OCI-LY1 (cell line): ENCODE measurements at regions not wholly inside any gene's neighbourhood (a gene's known extent, or its start where the extent isn't known, plus 50 kb on each side); places are given as distances from the start of the nearest gene placed in this dataset.

Experiments
- EZH2 ChIP-seq: fragments of 200-600 bp; sonication (generic), shearing (Covaris generic); IDR thresholded peaks from 2 replicates; pipeline ENCODE4 v1.8.0; 2017; ENCODE audit warnings: borderline replicate concordance, mixed run types, mild to moderate bottlenecking, antibody characterized with exemption, low read length, moderate library complexity, mixed read lengths
- TF ChIP-seq, protein P1 (sequence below): fragments of 200-600 bp; sonication (generic), shearing (Covaris generic); IDR thresholded peaks from 2 replicates; pipeline ENCODE4 v1.5.1; 2017; ENCODE audit warnings: mild to moderate bottlenecking, antibody characterized with exemption, low read length, moderate library complexity, mixed read lengths

DNA sequence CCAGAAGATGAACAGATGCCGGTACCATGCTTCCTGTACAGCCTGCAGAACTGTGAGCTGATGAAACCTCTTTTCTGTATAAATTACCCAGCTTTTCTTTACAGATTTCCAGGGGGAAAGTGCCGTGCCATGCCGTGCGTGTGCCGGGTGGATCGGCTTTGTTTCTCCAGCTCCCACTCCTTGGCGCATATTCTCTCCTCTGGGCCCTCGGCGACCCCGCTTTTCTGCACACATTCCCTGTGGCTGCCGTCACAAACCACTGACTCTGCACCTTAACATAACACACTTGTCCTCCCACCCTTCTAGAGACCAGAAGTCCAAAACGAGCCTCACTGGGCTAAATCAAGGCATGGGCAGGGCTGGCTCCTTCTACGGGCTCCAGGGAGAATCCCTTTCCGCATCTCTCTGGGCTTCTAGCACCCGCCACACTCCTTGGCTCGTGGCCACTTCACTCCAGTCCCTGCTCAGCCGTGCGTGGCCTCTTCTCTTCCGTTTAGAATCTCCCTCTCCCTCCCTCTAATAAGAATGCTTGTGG lies 164.9 kb downstream of the C16orf95 start:
- TF ChIP-seq, protein P1, sequence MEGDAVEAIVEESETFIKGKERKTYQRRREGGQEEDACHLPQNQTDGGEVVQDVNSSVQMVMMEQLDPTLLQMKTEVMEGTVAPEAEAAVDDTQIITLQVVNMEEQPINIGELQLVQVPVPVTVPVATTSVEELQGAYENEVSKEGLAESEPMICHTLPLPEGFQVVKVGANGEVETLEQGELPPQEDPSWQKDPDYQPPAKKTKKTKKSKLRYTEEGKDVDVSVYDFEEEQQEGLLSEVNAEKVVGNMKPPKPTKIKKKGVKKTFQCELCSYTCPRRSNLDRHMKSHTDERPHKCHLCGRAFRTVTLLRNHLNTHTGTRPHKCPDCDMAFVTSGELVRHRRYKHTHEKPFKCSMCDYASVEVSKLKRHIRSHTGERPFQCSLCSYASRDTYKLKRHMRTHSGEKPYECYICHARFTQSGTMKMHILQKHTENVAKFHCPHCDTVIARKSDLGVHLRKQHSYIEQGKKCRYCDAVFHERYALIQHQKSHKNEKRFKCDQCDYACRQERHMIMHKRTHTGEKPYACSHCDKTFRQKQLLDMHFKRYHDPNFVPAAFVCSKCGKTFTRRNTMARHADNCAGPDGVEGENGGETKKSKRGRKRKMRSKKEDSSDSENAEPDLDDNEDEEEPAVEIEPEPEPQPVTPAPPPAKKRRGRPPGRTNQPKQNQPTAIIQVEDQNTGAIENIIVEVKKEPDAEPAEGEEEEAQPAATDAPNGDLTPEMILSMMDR: no peak
- TF ChIP-seq EZH2: no peak
